Activated T-cell treated with anti-CD3 and anti-CD28 coated beads for 4 hours (primary cell): ENCODE measurements at regions not wholly inside any gene's neighbourhood (a gene's known extent, or its start where the extent isn't known, plus 50 kb on each side); places are given as distances from the start of the nearest gene placed in this dataset.

Source experiments
- DNase-seq: peaks from one replicate; pipeline ENCODE4 v3.0.0-alpha.2; 2020

DNA sequence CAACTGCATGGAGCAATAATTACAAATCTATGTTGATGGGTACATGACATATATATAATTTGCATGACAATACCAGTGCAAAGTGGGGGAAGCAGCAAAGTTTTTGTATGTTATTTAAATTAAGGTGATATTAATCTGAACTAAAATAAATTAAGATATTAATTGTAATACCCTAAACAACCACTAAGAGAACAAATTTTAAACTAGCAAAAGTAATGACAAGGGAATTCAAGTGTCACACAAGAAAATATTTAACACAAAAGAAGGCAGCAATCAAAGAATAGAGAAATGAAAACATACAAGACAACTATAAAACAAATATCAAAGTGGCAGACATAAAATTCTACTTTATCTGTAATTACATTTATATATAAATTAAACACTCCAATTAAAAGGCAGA lies 2003.4 kb downstream of the MAT2B start:
- DNase-seq: no peak

- DNase-seq: no peak
Observed at GRCh38 chr5:165521816-165522610, 2016.6 kb downstream of the MAT2B start.

DNA sequence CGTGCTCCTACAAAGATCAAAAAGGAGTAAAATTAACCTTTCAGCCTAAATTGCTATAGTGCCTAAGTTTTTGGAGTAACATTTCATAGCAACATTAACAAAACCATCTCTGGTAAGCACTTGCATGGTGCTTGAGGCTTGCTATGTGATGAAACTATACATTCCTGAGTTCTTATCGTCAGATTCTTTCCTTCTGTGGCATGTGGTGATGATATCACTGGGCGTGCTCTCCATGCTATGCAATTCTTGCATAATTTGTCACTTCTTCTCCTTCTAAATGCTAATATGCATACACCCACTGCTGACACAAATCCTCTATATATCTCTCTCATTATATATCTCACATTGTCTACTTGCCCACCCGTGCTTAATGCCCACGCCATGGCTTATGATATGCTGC lies 2019.9 kb downstream of the MAT2B start:
- no peak for DNase-seq

DNA sequence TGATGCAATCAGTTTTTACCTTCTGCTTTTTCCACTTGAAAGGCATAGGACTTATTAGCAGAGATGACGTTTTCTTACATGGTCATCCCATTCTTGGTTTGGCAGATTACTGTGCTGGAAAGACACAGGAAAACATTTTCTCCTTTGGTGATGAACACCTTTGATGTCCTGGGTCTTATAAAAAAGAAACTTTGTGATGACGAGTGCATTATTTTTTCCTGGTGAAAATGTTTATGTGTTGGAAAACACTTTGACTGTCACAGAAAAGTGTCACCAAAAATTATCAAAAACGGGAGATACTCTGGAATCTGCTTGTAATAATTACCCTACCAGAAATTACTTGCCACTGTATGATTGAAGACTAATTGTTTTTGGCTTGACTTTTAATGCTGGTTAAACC lies 2020.9 kb downstream of the MAT2B start:
- no peak for DNase-seq

- no peak for DNase-seq
Observed at GRCh38 chr5:165527577-165527976, 2022.2 kb downstream of the MAT2B start.

- no peak for DNase-seq
Observed at GRCh38 chr5:165538065-165538464, 2032.6 kb downstream of the MAT2B start.

GRCh38 chr5:165559645-165560044 lies 2054.2 kb downstream of the MAT2B start:
- no peak for DNase-seq

DNA sequence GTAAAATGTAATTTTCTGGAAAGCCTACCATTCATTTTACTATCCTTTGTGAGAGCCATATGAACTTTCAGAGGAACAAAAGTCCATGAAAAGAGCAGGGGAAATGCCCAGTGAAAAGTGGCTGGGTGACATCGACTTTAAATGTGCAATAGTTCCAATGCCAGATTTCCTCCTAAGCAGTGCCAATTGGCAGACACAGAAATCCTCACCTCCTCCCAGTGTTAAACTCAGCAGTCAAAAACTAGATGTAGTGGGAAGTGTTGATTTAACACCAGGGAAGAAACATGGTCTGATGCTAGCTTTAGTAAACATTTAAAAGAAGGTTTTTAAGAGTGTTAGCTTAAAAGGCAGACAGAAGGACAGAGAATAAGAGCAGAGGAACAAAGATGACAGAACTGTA lies 2055.2 kb downstream of the MAT2B start:
- no peak for DNase-seq

GRCh38 chr5:165565911-165566310 lies 2060.5 kb downstream of the MAT2B start:
- no peak for DNase-seq

DNA sequence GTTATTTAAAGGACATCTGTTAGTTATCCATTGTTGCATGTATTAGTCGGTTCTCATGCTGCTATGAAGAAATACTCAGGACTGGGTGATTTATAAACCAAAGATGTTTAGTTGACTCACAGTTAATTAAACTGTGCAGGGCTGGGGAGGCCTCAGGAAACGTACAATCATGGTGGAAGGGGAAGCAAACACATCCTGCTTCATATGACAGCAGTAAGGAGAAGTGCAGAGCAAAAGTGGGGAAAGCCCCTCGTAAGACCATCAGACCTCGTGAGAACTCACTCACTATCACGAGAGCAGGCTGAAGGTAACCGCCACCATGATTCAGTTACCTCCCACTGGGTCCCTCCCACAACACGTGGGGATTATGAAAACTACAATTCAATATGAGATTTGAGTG lies 2064.1 kb downstream of the MAT2B start:
- no peak for DNase-seq

GRCh38 chr5:165573445-165573844 lies 2068.0 kb downstream of the MAT2B start:
- DNase-seq: no peak

DNA sequence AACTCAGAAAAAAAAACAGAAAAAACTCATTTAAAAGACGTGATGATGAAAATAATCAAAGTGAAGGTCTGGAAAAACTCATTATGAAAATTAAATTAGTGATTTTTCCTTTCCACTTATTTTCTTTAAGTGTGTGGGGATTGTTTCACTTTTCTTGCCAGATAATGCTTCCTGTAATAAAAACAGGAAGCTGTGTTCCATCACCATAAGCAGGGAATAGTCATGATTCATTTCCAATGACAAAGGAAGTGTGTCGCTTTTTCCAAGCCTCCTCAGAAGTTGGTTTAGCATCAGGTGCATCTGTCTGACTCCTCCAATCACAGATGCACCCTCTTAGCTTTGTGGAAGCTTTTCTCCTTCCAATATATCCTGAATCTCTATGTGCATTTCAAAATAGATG lies 2068.7 kb downstream of the MAT2B start:
- no peak for DNase-seq

DNA sequence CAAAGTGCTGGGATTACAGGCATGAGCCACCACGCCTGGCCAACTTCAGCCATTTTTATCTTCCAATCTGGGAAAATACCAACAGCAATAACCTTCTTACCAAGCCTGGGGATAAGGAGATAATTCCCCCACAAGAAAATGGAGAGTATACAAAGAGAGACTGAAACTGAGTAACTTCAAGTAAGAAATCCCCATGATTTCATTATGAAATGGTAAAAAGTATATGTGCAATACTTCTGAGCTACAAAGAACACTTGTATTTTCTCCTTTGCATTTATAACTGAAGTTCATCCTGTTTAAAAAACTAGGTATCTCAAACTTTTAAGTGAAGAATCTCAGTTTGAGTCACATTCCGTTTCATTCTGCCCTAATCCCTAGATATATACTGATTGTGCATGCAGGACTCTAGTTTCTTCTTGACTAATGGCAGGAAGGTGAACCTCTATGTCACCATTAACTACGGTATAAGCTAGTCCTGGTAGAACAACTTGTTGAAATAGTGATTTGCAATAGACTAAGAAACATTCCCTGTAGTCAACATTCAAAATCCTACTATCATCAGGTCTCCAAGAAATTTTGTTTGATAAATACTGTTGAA lies 2071.4 kb downstream of the MAT2B start:
- DNase-seq: no peak

DNA sequence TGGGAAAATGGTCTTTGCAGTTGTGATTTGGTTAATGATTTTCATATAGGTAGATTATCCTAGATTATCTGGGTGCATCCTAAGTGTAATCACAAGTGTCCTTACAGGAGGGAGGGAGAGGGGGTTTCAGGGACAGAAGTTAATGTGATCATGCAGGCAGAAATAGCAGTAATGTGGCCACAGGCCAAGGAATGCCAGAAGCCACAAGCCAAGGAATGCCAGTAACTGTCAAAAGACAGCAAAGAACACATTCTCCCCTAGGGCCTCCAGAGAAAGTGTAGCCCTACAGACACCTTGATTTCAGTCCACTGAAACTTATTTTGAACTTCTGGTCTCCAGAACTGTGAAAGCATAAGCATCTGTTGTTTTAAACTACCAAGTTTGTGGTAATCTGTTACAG lies 2074.5 kb downstream of the MAT2B start:
- DNase-seq: no peak

DNA sequence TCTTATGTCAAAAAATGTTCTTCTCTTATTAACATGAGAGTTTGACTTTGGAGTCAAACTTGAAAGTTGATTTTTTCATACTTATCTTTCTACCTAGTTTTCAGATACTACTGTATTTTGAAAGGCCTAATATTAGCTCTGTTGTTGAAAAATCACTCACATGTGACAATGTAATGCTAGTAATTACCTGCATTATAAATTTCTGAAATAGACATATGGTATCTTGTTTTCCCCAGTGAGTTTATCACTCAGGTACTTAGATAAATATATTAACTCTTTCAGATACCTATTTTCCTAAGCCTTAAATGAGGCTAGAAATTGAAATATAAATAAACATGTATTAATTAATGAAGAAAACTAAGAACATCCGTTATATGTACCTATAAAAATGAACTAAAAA lies 2089.3 kb downstream of the MAT2B start:
- DNase-seq: no peak

DNA sequence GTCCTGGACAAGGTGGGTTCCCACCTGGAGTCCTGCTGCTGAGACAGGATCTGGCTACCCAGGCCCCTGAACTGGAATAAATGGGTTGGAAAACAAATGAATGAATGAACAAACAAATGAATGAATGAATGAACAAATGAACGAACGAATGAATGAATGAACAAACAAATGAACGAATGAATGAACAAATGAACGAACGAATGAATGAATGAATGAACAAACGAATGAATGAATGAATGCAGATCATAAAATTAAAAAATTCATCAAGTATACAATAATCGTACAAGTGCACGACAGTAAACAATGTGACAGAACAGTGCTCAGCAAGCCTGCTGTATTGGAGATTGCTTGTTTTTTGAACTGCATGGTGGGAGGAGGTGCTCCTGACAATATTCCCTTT lies 2097.1 kb downstream of the MAT2B start:
- no peak for DNase-seq

DNA sequence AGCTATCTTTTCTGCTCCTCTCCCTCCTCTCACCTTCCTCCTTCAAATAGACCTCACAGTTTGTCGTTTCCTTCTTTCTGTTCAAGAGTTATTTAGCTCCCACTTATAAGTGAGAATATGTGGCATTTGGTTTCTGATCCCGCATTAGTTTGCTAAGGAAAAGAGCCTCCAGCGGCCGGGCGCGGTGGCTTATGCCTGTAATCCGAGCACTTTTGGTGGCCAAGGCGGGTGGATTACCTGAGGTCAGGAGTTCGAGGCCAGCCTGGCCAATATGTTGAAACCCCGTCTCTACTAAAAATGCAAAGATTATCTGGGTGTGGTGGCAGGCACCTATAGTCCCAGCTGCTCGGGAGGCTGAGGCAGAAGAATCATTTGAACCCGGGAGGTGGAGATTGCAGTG lies 2101.6 kb downstream of the MAT2B start:
- DNase-seq: no peak

GRCh38 chr5:165609871-165610270 lies 2104.5 kb downstream of the MAT2B start:
- no peak for DNase-seq

DNA sequence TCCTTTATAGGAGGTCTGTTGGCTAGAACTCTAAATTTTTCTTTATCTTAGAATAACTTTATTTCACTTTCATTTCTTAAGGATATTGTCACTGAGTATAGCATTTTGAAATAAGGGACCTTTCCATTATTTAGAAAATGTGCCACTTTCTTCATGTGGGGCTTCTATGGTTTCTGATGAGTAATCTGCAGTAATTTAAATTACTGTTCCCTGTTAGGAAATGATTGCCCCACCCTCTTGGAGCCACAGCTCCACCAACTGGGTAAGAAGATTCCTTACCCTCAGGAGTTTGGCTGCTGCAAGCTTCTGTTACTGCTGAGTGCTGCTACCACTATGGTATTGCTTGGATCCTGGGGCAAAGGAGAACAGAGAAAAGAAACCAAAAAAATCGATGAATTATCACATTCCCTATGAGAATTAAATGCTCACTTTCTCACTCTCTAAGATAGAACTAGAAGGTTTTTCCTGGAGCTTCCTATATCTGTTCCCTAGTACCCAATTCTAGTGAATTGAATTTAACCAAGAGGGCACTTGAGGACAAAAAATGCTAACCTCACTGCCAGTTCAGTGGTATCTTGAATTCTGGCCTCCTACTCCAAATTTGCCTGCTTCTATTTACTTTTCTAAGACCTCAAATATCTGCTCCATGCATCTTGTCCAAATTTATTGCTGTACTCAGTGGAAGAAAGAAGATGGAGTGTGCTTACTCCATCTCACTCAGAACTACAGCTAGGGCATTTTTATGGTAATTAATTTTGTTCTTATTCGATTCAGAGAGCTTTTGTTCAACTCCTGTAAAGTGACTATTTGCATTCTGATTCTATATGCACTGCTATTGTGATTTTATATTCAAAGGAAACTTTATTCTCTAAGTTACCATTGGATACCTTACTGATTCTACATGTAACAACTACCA lies 2111.3 kb downstream of the MAT2B start:
- DNase-seq: no peak

GRCh38 chr5:165617491-165617890 lies 2112.1 kb downstream of the MAT2B start:
- DNase-seq: no peak

GRCh38 chr5:165620394-165620793 lies 2115.0 kb downstream of the MAT2B start:
- DNase-seq: no peak

DNA sequence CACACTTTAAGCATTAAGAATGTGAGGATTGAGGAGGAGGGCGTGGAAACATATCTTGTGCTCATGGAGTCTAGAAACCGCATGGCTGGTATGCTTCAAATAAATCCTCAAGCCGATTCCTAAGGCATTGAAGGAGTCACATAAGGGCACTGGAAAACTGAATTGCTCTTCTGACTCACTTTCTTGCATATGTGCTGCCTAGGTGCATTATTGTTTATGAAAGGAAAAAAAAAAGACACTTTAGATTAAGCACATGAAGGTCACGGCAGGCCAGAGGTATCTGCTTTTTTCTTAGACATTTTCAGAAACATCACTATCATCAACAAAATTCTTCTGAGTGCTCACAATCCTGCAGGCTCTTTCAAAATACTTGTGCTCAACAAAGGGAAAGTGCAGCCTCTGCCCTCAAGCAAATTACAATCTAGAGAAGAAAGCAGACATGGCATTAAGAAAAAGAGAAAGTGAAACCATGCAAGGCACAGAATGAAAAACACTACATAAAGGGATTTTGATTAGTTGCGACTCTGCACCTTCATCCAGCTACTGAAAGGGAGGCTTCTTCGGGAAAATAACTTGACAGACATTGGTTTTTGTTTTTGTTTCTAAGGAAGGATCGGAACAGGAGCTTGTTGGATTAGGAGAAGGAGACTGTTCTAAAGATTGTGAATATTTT lies 2117.6 kb downstream of the MAT2B start:
- DNase-seq: no peak
